Peyer's patch (tissue), 4 donors: ENCODE measurements at regions not wholly inside any gene's neighbourhood (a gene's known extent, or its start where the extent isn't known, plus 50 kb on each side); places are given as distances from the start of the nearest gene placed in this dataset.

Experiments used
- DNase-seq, 3 donors: peaks; one replicate each; pipeline ENCODE4 v3.0.0-alpha.2; 2017 to 2019
- H3K27ac ChIP-seq, 4 donors: fragments of 200-600 bp; sonication (generic); one replicate each; pipeline ENCODE4 v1.5.1; 2016 to 2019
- H3K27me3 ChIP-seq, 2 donors: fragments of 200-600 bp; sonication (generic); one replicate each; pipeline ENCODE4 v1.5.1; 2019
- H3K36me3 ChIP-seq, 3 donors: fragments of 200-600 bp; sonication (generic); one replicate each; pipeline ENCODE4 v1.5.1; 2016 to 2019
- H3K4me1 ChIP-seq, 4 donors: fragments of 200-600 bp; sonication (generic); one replicate each; pipeline ENCODE4 v1.5.1; 2016 to 2019
- H3K4me3 ChIP-seq, 4 donors: fragments of 200-600 bp; sonication (generic); 1 replicate in 3 of 4; 2 replicates in 1 of 4; pipeline ENCODE4 v1.5.1; 2016 to 2019; ENCODE audit warnings: mild to moderate bottlenecking in 1 of 4
- H3K9me3 ChIP-seq, 4 donors: fragments of 200-600 bp; sonication (generic); one replicate each; pipeline ENCODE4 v1.5.1; 2016 to 2019; ENCODE audit warnings: mild to moderate bottlenecking in 1 of 4
- CTCF ChIP-seq, 6 experiments: fragments of 450-650 bp in 4 of 6; fragments of 200-600 bp in 2 of 6; sonication (generic) in 1 of 6; IDR thresholded peaks; one replicate each; pipeline ENCODE4 v1.5.1; 2017 to 2019; ENCODE audit warnings: antibody characterized with exemption in 6 of 6, mild to moderate bottlenecking in 3 of 6, moderate library complexity in 1 of 6
- POLR2A ChIP-seq, 2 donors: fragments of 450-650 bp; IDR thresholded peaks; one replicate each; pipeline ENCODE4 v1.5.1; 2017; ENCODE audit warnings: antibody characterized with exemption in 2 of 2, mild to moderate bottlenecking in 2 of 2, moderate library complexity in 2 of 2

GRCh38 chr10:44467900-44468299, 83.0 kb upstream of the CXCL12 start:
- H3K27ac ChIP-seq, result no peak overlapping the region
- no peak for DNase-seq
- no peak overlapping the region for H3K4me3 ChIP-seq

GRCh38 chr10:44468525-44468924, 83.6 kb upstream of the CXCL12 start:
- no peaks in the 10 kb centered on the region for H3K36me3 ChIP-seq
- H3K9me3 ChIP-seq, result no peaks in the 10 kb centered on the region
- H3K27ac ChIP-seq, result no peak overlapping the region
- DNase-seq, result no peak
- TF ChIP-seq CTCF (IDR thresholded peaks at IDR 0.05), result no peak
- TF ChIP-seq POLR2A (IDR thresholded peaks at IDR 0.05), result no peak
- no peak overlapping the region for H3K4me3 ChIP-seq
- no peaks in the 10 kb centered on the region for H3K4me1 ChIP-seq
- H3K27me3 ChIP-seq, result no peaks in the 10 kb centered on the region

More at GRCh38 chr10:44467900-44468299, 83.0 kb upstream of the CXCL12 start:
- H3K36me3 ChIP-seq, result no peaks in the 10 kb centered on the region
- H3K4me1 ChIP-seq, result no peaks in the 10 kb centered on the region
- no peaks in the 10 kb centered on the region for H3K27me3 ChIP-seq
- TF ChIP-seq CTCF (IDR thresholded peaks at IDR 0.05) (no peak), POLR2A (IDR thresholded peaks at IDR 0.05) (no peak)
- H3K9me3 ChIP-seq, result no peaks in the 10 kb centered on the region

- H3K27ac ChIP-seq, result no peak overlapping the region
- no peaks in the 10 kb centered on the region for H3K27me3 ChIP-seq
- no peaks in the 10 kb centered on the region for H3K36me3 ChIP-seq
- TF ChIP-seq CTCF (IDR thresholded peaks at IDR 0.05), result no peak
- no peak for TF ChIP-seq POLR2A (IDR thresholded peaks at IDR 0.05)
- H3K4me1 ChIP-seq, result no peaks in the 10 kb centered on the region
- H3K9me3 ChIP-seq, result no peaks in the 10 kb centered on the region
- DNase-seq, result no peak
- no peak overlapping the region for H3K4me3 ChIP-seq
Observed at GRCh38 chr10:44468965-44469364, 84.1 kb upstream of the CXCL12 start.

- no peak for DNase-seq
- H3K36me3 ChIP-seq, result no peaks in the 10 kb centered on the region
- H3K27me3 ChIP-seq, result no peaks in the 10 kb centered on the region
- H3K4me3 ChIP-seq, result no peak overlapping the region
- no peaks in the 10 kb centered on the region for H3K9me3 ChIP-seq
- TF ChIP-seq POLR2A (IDR thresholded peaks at IDR 0.05), result no peak
- no peak for TF ChIP-seq CTCF (IDR thresholded peaks at IDR 0.05)
- H3K4me1 ChIP-seq, result no peaks in the 10 kb centered on the region
- no peak overlapping the region for H3K27ac ChIP-seq
Observed at GRCh38 chr10:44470784-44471183, 85.9 kb upstream of the CXCL12 start.

- TF ChIP-seq POLR2A (IDR thresholded peaks at IDR 0.05) (no peak), CTCF (IDR thresholded peaks at IDR 0.05) (no peak)
- no peak overlapping the region for H3K4me3 ChIP-seq
- H3K9me3 ChIP-seq, result no peaks in the 10 kb centered on the region
- H3K27me3 ChIP-seq, result no peaks in the 10 kb centered on the region
- H3K27ac ChIP-seq, result no peak overlapping the region
- DNase-seq, result no peak
- no peaks in the 10 kb centered on the region for H3K4me1 ChIP-seq
- no peaks in the 10 kb centered on the region for H3K36me3 ChIP-seq
Observed at GRCh38 chr10:44471410-44471809, 86.5 kb upstream of the CXCL12 start.

GRCh38 chr10:44473146-44473545, 88.2 kb upstream of the CXCL12 start:
- TF ChIP-seq CTCF (IDR thresholded peaks at IDR 0.05) (no peak), POLR2A (IDR thresholded peaks at IDR 0.05) (no peak)
- Histone ChIP-seq H3K4me3 (no peak overlapping the region), H3K36me3 (no peaks in the 10 kb centered on the region), H3K4me1 (no peaks in the 10 kb centered on the region), H3K9me3 (no peaks in the 10 kb centered on the region), H3K27me3 (no peaks in the 10 kb centered on the region), H3K27ac (no peak overlapping the region)
- DNase-seq, result no peak
